Nephron progenitor cell (in vitro differentiated cells): ENCODE measurements at regions not wholly inside any gene's neighbourhood (a gene's known extent, or its start where the extent isn't known, plus 50 kb on each side); places are given as distances from the start of the nearest gene placed in this dataset.
A peak's percentile ranks its signal among the peaks of the same experiment; 100 is the strongest.

Experiments used
- DNase-seq: peaks from one replicate; pipeline ENCODE4 v3.0.0; 2021
- H3K27ac Mint-ChIP-seq: 2 replicates; pipeline ENCODE4 v1.8.0; 2021; ENCODE audit warnings: mild to moderate bottlenecking, moderate library complexity, mixed read lengths
- H3K27me3 Mint-ChIP-seq: 2 replicates; pipeline ENCODE4 v1.8.0; 2021; ENCODE audit warnings: mild to moderate bottlenecking, low read depth, mixed read lengths; ENCODE audit not compliant: poor library complexity
- H3K36me3 Mint-ChIP-seq: 2 replicates; pipeline ENCODE4 v1.8.0; 2021; ENCODE audit warnings: low read depth, mixed read lengths
- H3K4me1 Mint-ChIP-seq: 2 replicates; pipeline ENCODE4 v1.8.0; 2021; ENCODE audit warnings: mixed read lengths
- H3K4me3 Mint-ChIP-seq: 2 replicates; pipeline ENCODE4 v1.8.0; 2021; ENCODE audit warnings: mild to moderate bottlenecking, moderate library complexity, mixed read lengths
- H3K9me3 Mint-ChIP-seq: 2 replicates; pipeline ENCODE4 v1.8.0; 2021; ENCODE audit warnings: mild to moderate bottlenecking, moderate library complexity, mixed read lengths
- CTCF ChIP-seq: fragments of 200-600 bp; sonication (generic); IDR thresholded peaks from 2 replicates; pipeline ENCODE4 v1.5.0; 2021; ENCODE audit warnings: antibody characterized with exemption

GRCh38 chr6:151671195-151671594 lies 136.3 kb upstream of the ESR1 start:
- TF ChIP-seq CTCF = no peak
- no peak overlapping the region for H3K4me3 Mint-ChIP-seq
- no peak overlapping the region for H3K27ac Mint-ChIP-seq
- peaks cover 18% of the 10 kb centered on the region for H3K27me3 Mint-ChIP-seq
- peaks cover 5% of the 10 kb centered on the region for H3K4me1 Mint-ChIP-seq
- DNase-seq = no peak
- H3K9me3 Mint-ChIP-seq = peaks cover 4% of the 10 kb centered on the region
- no peaks in the 10 kb centered on the region for H3K36me3 Mint-ChIP-seq

- Mint-ChIP-seq H3K4me1 (no peaks in the 10 kb centered on the region), H3K27me3 (peaks cover 11% of the 10 kb centered on the region), H3K4me3 (no peak overlapping the region), H3K36me3 (no peaks in the 10 kb centered on the region), H3K9me3 (peaks cover 4% of the 10 kb centered on the region), H3K27ac (no peak overlapping the region)
- no peak for DNase-seq
- no peak for TF ChIP-seq CTCF
These were observed 132.9 kb upstream of the ESR1 start for GRCh38 chr6:151674578-151674977.

GRCh38 chr6:151675746-151676459 lies 131.6 kb upstream of the ESR1 start:
- no peaks in the 10 kb centered on the region for H3K36me3 Mint-ChIP-seq
- peaks cover 2% of the 10 kb centered on the region for H3K4me1 Mint-ChIP-seq
- H3K27ac Mint-ChIP-seq = no peak overlapping the region
- H3K4me3 Mint-ChIP-seq = no peak overlapping the region
- TF ChIP-seq CTCF = peak; percentile 96
- peak; percentile 63 for DNase-seq
- peaks cover 4% of the 10 kb centered on the region for H3K9me3 Mint-ChIP-seq
- peaks cover 11% of the 10 kb centered on the region for H3K27me3 Mint-ChIP-seq

- Mint-ChIP-seq H3K36me3 (no peaks in the 10 kb centered on the region), H3K9me3 (no peaks in the 10 kb centered on the region), H3K4me3 (no peak overlapping the region), H3K27ac (no peak overlapping the region), H3K27me3 (peaks cover 11% of the 10 kb centered on the region), H3K4me1 (peaks cover 8% of the 10 kb centered on the region)
- DNase-seq = no peak
- no peak for TF ChIP-seq CTCF
These were observed 131.0 kb upstream of the ESR1 start for GRCh38 chr6:151676460-151676945.

GRCh38 chr6:151677404-151677803 lies 130.1 kb upstream of the ESR1 start:
- H3K27me3 Mint-ChIP-seq = peaks cover 11% of the 10 kb centered on the region
- no peak overlapping the region for H3K4me3 Mint-ChIP-seq
- no peak for TF ChIP-seq CTCF
- H3K4me1 Mint-ChIP-seq = peaks cover 17% of the 10 kb centered on the region
- no peak overlapping the region for H3K27ac Mint-ChIP-seq
- no peaks in the 10 kb centered on the region for H3K36me3 Mint-ChIP-seq
- no peak for DNase-seq
- no peaks in the 10 kb centered on the region for H3K9me3 Mint-ChIP-seq

GRCh38 chr6:151679081-151679480 lies 128.4 kb upstream of the ESR1 start:
- Mint-ChIP-seq H3K36me3 (no peaks in the 10 kb centered on the region), H3K9me3 (no peaks in the 10 kb centered on the region), H3K4me1 (peaks cover 17% of the 10 kb centered on the region), H3K27ac (no peak overlapping the region), H3K27me3 (peaks cover 10% of the 10 kb centered on the region), H3K4me3 (no peak overlapping the region)
- DNase-seq = no peak
- no peak for TF ChIP-seq CTCF
